ENCODE measurements at regions not wholly inside any gene's neighbourhood (a gene's known extent, or its start where the extent isn't known, plus 50 kb on each side); places are given as distances from the start of the nearest gene placed in this dataset.

DNA sequence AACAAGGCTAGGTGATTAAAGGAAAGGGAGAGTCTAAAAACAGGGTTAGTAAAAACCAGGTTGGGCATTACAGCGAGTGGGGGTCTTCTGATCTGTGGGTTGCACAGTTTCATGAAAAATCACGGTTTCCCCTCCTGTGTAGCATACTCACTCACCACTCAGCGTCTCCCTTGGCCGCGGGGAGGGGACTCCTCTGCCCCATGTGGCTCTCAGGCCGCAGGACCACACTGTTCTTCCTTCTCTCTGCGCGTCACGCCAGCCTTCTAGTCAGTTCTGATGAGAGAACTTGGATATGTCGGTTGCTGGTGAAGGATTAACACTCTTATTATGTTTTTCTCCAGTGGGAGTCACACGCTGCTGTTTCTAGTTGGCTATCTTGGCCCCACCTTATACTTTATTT, 254.6 kb upstream of the LRRC7 start:
- no peak for TF ChIP-seq JUN (CRISPR knock-in tag; IDR thresholded peaks at IDR 0.05)
- TF ChIP-seq CTCF (IDR thresholded peaks at IDR 0.05): no peak
- TF ChIP-seq TEAD1 (CRISPR knock-in tag; IDR thresholded peaks at IDR 0.05): no peak
- TF ChIP-seq MAX (CRISPR knock-in tag; IDR thresholded peaks at IDR 0.05): no peak
- no peak for TF ChIP-seq ZMAT4 (CRISPR knock-in tag; IDR thresholded peaks at IDR 0.05)
- no peak for TF ChIP-seq TP53 (CRISPR knock-in tag; IDR thresholded peaks at IDR 0.05)
- no peak for TF ChIP-seq NR2C2 (CRISPR knock-in tag; IDR thresholded peaks at IDR 0.05)

Measured in WTC11 (cell line).